ENCODE measurements at regions not wholly inside any gene's neighbourhood (a gene's known extent, or its start where the extent isn't known, plus 50 kb on each side); places are given as distances from the start of the nearest gene placed in this dataset.

DNA sequence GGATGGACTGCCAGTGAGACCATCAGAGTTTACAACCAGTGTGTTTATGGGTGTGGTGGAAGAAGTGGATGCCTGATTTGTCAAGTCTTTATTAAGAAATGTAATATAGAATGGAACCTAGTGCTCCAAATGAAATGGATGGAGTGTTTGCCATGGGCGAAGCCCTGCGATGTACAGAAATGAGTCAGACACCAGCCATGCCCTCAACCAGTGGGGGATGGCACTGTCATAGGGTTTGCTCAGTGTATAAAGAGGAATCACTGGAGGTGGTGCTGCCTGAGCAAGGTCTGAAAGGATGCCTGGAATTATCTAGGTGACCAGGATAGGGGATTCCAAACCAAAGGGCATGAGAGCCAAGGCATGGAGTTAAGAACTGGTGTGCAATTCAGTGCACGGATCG, 120.9 kb upstream of the MTNR1B start:
- DNase-seq = no peak

DNA sequence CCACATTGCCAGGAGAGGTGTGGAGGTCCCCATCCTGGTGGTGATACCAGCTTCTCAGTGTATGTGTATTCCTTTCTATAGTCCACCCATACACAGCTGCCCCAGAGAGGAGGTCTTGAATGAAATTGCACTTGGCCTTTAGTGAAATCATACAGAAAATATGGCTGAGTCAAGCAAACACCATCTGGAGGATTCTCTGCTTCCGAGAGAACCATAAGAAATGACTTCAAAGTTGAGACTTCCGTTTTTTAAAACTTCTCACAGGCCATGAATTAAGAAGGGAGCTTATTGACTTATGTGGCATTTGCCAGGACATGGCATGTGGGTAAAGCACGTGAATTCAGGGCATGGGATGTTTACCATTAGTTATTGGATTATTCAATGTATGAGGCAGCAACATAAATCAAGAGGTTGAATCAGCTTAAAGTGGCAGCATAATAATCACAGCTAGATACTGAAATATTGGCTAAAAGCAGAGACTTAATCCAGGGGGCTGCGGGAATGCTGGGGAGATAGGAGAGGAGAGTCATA, 119.1 kb upstream of the MTNR1B start:
- no peak for DNase-seq

DNA sequence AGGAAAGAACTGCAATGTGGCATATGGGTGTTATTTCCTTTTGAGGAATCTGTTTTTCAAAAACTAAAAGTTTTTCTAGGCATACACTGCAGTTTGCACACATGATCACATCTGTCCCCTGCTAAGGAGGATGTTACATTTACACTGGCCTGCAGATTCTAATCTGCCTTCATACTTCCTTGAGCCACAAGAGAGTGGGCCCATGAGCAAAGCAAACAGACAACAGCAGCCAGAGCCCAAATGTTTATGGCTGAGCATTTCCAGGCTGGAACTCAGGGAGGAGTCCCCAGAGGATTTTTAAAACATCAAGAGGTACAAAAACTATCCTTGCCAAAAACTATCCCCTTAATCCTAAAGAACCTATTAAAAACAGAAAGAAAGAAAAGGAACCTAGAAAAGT, 117.2 kb upstream of the MTNR1B start:
- no peak for DNase-seq

DNA sequence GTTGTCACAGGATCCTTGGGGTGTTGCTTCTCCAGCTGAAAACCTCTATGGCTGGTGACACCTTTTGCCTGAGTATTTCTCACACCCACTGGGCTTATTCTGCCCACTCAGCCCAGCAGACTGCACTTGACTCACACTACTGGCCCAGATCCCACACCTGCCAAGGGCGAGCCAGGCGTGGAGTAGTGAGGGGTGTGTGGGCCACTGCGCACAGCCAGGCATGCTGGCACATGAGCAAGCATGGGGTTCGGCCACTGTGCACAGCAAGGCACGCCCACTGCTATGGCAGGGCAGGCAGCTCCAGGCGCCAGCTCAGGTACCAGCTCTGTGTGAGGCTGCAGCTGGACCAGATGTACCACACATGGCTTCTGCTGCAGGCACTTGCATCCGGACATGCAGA, 116.5 kb upstream of the MTNR1B start:
- DNase-seq = no peak

DNA sequence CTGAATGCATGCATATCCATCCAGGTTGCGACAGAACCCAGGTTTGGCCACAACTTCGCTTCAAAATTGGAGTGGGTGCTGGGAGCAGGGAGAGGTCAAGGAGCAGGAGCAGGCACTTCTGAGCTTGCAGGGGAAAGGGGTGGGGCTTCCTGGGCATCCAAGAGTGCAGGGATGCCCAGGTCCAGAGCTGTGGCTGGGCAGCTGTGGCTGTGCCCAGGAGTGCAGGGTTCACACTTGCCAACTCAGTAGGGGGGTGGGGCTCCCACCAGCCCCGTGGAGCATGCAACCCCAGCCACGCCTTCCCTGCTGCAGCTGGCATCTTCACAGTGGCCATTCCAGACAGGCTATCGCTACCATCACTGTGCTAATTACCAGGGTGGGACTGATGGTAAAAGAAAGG, 115.3 kb upstream of the MTNR1B start:
- no peak for DNase-seq

DNA sequence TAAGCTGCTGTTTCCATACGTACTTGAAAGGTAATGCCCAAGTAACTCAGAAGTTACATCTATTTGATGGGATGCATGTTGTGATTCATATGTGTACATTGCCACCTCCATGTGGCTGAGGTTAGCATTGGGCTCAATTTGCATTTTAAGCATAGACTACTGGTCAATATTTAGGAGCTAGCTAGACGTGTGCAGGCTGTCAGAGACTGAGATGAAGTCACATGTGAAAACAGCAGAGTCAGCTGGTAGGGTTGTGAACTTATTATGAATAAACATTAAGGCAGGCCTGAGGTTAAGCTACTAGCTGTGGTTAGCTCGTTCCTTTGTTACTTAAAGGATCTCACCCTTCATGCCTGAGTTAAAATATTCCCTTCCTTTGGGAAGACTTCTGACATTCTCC, 114.5 kb upstream of the MTNR1B start:
- DNase-seq = no peak

DNA sequence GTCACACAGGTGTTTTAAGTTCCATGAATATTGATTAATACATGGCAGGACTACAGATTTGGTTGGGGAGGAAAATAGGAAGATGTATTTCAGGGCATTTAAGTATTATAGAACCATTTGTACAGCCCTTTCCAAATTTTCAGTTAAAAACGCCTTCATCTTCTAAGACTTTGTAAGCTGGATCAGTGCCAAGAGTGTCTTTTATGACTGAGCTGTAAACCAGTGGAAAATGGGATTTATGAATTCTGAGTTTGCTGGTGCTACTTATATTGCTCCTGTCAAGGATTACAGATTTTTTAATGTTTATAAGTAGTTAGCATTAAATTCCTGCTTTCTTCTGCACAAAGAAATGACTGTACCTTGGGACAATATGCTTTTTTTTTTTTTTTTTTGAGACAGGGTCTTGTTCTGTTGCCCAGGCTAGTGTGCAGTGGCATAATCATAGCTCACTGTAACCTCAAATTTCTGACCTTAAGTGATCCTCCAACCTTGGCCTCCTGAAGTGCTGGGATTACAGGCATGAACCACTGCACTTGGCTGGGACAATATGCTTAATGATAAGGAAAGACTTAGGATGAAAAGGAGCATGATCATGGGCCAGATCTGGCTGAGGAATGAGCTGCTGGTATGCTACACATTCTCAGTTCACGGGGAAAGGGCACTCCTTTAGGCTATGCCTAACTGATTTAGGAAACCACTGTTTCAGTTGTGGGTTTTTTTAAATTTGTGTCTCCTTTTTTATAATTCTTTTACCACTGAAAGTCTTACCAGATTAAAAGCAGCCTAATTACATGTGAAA, 113.6 kb upstream of the MTNR1B start:
- no peak for DNase-seq

DNA sequence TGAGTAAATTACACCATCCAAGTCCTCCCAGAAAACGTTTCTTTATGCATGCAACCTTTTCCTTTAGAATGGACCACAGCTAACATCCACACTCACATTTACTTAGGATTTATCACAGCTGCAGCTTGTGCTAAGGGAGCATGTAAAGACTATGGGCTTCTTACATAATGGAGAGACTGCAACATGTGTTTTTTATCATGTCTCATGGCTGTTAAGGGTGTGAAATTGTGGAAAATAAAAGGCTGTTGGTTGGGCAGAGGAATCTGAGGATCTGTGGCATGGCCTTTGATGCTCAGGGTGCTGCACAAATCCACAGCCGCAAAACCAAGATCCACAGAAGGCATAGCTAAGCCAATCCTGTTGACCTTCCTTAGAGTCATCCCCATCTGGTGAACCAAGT, 112.0 kb upstream of the MTNR1B start:
- no peak for DNase-seq

DNA sequence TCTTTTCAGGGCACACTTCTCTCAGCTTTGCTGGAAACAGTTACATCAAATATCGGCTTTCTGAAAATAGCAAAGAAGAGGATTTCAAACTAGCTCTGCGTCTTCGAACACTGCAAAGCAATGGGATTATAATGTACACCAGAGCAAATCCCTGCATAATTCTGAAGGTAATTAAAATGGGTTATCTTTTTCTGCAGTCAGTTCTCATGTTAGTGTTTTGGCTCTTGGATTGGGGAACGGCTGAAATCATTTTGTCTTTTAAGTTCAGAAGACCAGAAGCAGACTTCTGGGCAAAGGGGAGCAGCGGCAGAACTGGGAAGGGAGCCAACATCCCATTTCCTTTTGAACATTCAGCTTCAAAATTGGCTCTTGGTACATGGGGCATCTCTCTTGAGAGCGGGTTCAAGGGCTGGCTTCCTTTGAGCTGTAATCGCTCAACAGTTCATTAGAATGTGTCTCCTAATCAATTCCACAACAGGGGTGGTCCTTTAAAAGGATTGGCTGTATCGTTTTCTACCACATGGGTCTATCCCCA, 110.2 kb upstream of the MTNR1B start:
- no peak for DNase-seq

DNA sequence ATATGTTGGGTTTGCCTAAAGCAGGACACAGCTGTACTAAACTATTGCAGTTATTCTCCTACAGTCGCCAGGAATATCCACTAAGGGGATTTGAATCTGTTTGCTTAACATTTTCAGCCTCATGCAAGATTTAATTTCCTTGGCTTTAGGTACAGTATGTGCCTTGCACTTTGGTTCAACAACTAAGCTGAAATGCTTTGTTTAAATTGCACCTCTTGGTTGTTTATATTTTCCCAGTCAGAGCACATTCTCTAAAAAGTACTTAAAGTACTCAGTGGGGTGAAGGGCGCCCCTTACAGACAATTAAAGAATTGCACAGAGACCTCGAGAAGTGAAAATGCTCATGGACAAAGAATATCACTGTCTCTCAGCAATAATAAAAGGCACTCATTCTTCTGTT, 107.8 kb upstream of the MTNR1B start:
- no peak for DNase-seq

DNA sequence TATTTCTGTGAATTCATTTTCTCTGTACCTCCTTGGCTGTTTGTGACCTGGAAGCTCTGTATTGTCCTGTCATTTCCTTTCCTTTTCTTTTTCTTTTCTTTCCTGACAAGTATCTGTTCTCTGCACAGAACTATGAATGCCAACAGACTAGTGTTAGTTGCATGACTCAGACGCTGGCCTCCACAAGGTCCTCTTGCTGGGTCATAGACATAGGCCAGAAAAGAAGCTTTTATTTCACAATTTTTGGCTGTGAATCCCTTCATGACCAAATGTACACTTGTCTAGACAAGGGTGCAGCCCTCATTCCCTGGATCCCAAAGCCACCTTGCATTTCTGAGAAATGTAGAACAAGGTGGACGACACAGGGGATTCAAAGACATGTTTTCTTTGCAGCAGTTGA, 104.1 kb upstream of the MTNR1B start:
- no peak for DNase-seq

DNA sequence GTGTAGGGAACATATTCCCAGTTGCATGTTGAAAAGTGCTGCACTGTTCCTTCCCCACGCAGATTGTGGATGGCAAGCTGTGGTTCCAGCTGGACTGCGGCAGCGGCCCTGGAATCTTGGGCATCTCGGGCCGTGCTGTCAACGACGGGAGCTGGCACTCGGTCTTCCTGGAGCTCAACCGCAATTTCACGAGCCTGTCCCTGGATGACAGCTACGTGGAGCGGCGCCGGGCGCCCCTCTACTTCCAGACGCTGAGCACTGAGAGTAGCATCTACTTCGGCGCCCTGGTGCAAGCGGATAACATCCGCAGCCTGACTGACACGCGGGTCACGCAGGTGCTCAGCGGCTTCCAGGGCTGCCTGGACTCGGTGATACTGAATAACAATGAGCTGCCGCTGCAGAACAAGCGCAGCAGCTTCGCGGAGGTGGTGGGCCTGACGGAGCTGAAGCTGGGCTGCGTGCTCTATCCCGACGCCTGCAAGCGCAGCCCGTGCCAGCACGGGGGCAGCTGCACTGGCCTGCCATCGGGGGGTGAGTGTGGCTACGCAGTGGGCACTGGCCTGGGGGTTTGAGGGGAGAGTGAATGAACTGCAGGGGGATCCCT, 102.7 kb upstream of the MTNR1B start:
- no peak for DNase-seq

DNA sequence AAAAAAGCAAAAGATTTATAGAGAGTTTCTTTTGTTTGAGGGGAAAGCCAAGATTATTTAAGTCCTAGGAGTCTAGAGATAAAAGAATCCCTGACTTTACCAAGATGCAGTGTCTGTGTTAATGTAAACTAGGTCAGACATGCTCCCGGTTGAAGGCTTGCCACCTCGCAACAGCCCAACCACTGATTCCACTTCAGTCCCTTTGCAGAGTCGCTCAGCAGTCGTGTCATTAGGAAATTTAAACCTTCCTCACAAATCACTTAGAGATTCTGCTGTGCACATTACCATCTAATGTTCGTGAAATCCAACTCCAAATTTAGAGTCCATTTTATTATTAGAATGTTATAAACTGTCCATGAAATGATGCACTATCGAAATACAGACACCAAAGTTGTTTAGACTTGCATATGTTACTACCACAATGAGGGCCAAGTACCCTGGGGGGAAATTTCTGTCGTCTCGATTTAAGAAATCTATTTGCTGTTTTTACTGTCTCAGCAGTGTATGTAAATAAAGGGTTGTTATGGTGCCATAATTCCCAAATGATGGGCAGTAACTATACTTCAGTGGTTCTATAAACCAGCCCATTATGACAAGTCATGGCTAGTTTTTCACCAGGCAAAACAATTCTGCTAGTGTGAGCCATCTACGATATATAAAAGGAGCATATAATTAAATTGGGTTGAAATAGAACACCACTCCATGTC, 101.4 kb upstream of the MTNR1B start:
- no peak for DNase-seq

DNA sequence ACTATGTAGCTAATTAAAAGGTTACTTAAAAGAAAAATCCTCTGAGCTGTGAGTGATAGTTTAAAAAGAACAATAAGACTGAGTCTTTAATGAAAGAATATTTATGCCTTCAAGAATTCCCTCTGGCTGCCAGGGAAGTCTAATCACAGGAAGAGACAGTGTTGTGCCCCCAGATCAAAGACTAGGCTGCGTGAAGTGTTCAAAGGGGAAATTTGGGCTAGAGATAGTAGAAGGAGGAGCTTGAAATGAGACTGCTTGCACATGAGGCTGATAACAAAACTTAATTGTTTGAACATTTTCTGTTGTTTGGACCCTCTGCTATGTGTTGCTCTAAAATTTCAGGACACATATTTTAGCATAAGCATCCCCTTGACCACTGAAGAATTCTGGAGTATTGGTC, 99.7 kb upstream of the MTNR1B start:
- no peak for DNase-seq

DNA sequence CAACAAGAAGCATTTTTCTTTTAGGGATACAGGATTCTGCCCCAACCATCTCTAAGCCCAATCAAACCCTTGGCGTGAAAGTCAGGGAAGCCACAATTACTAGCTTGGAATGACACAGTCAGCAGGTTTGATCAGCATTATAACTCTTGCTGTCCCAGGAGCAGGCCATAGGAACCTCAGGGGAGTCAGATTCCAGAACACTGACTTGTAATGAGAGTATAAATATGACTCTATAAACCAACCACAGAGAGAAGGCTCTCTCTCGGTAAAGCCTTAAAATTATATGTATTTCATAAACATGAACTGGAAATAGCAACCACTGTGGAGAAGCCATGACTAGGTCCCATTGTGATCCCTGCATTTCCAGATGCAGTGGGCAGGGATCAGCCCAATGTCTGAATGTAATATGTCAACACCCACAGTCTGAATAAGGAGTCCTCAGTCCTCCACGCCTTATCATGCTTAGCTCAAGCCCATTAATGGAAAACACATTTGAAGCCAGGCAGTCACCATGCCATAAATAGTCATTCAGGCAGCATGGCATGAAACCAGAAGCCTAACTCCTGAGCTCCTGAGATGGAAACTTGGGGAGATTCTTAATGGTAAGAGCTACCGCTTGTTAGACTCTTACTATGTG, 99.1 kb upstream of the MTNR1B start:
- no peak for DNase-seq

DNA sequence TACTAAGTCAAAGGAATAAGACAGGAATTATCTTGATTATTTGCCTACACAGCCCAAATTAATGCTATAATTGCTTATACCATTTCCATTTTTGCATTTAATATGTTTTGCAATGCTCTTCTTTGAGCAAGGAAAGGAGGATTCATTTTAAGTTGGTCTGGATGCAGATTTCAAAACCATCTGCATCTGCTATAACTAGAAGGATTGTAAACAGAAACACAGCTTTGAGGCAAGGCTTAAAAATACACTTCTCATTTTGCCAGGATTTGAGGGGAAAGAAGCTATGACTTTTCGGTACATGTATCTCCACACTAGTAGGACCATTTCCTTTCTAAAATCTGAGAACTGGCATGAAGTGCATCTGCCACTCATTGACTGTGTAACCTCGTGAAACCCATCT, 95.9 kb upstream of the MTNR1B start:
- no peak for DNase-seq

DNA sequence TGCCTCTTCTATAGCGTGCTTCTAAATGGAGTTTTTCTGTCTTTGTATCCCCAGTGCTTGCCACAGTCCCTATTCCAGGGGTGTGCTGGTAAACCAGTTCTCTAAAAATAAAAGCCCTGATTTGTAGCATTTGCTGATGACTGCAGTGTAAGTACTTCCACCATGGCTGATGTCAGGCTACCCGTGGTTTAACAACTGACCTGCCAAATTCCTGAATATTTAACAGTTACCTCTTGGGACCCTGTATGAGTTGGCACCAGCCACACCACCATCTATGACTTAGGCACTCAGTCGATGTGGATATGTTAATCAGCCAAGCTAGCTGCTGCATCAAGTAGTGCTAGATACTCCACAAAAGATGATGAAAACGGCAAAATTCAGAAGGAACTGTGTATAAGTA, 94.0 kb upstream of the MTNR1B start:
- DNase-seq = no peak

DNA sequence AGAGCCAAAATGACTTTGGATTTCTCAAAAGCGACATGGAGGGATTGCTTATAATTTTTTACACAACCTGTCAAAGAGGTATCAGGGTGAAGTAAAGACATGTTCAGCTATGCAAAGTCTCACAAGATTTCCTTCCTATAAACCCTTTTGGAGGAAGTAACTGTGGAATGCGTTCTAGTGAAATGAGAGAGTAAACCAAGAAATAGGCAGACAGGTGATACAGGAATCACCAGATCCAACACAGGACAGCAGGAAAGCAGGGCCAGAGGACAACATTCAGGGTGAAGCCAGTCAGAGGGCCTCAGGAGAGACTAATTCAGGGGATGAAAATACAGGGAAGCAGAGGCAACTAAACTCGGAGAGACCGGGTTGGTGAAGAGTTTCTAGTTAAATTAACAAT, 90.4 kb upstream of the MTNR1B start:
- DNase-seq = no peak

DNA sequence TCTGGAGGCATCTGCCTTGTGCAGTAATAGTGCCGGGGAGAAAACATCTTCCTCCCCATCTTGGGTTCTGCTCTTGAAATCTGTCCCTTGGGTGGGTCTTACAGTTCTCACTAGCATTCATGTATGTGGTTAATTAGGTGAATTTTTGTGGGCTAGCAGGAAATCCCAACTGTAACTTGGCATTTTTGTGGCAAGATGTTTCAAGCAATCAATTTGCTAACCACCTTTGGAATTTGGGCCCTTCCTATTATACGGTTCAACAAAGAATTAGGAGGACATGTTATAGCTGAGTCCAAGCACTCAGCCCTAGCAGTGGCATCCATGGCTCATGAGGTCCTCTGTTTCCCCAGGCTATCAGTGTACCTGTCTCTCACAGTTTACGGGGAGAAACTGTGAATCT, 89.1 kb upstream of the MTNR1B start:
- DNase-seq = no peak

DNA sequence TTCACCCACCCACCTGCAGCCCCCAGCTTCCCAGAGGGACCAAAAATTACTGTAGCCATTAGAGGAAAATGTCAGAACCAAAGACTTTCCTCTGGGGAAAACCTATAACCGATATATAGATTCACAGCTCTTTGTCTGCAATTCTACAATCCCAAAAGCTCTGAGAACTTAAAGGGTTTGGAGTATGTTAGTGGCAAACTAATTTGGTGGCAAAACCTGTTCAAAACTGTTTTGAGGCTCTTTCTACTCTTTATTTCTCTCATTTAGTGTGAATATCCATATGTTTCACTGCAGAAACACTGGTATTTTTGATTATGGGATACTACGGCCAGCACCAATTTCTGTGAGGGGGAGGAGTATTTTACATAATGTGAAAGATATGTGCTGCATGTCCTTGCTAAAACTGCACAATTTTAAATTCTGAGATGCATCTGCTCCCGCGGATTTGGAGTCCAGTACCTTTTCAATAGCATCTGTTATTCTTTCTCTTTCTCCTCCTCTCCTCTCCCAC, 87.5 kb upstream of the MTNR1B start:
- DNase-seq = no peak

DNA sequence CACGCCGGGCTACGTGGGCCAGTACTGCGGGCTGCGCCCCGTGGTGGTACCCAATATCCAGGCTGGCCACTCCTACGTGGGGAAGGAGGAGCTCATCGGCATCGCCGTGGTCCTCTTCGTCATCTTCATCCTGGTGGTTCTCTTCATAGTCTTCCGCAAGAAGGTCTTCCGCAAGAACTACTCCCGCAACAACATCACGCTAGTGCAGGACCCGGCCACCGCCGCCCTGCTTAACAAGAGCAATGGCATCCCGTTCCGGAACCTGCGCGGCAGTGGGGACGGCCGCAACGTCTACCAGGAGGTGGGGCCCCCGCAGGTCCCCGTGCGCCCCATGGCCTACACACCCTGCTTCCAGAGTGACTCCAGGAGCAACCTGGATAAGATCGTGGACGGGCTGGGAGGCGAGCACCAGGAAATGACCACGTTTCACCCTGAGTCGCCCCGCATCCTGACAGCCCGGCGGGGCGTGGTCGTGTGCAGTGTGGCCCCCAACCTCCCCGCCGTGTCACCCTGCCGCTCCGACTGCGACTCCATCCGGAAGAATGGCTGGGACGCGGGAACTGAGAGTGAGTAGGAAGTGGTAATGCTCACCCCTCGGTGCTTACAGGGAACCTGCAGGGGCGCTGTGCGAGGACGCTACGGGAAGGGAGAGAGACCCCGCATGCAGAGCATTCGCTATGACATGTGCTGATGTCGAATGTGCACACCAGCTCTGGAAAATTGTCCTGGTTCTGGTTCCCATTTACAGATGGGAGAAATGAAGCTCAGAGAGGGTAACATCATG, 86.4 kb upstream of the MTNR1B start:
- no peak for DNase-seq

DNA sequence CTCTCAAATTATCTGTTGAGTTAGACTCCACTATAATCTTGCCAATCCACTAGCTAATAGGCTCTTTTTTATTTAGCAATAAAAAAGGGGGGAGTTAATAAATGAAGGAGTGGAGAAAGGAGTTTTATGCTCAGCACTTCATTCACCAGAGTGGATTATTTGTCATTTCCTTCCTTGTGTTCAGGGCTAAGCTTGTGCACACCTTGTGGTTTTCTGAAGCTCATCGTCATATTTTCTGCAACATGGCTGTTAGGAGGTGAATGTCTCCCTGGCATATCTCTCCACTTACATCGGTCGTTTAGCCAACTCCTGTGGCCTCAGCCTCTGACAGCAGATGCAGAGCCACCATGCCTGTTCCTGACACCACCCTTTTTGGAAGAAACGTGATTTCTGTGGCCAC, 83.9 kb upstream of the MTNR1B start:
- no peak for DNase-seq
